AG04450 (cell line): ENCODE measurements at regions not wholly inside any gene's neighbourhood (a gene's known extent, or its start where the extent isn't known, plus 50 kb on each side); places are given as distances from the start of the nearest gene placed in this dataset.

Source experiments
- CTCF ChIA-PET: fragments of 300-600, 350-600 bp; formaldehyde crosslinking; extraction: SDS; loops from one replicate; lab custom pipeline; 2022; ENCODE audit warnings: antibody characterized with exemption, inconsistent platforms; lab: Charles Lee
- POLR2A ChIA-PET: fragments of 350-600 bp; formaldehyde crosslinking; extraction: SDS; loops from one replicate; lab custom pipeline; 2021; ENCODE audit warnings: antibody characterized with exemption, inconsistent platforms; lab: Yijun Ruan, JAX
- DNase-seq: peaks from one replicate; pipeline ENCODE4 v3.0.0-alpha.2; 2011; ENCODE audit warnings: low read depth, low spot score
- H3K27ac ChIP-seq: one replicate; pipeline ENCODE4 v1.5.1; 2012; ENCODE audit warnings: low read depth, low read length, control low read depth
- H3K27me3 ChIP-seq: one replicate; pipeline ENCODE4 v1.6.0; 2012; ENCODE audit warnings: low read length; ENCODE audit not compliant: control insufficient read depth, insufficient read depth
- H3K4me3 ChIP-seq: 2 replicates; pipeline ENCODE4 v1.5.1; 2011; ENCODE audit warnings: mild to moderate bottlenecking, low read depth, low read length, control low read depth
- H3K9me3 ChIP-seq: 2 replicates; pipeline ENCODE4 v1.5.1; 2012; ENCODE audit warnings: low read length; ENCODE audit not compliant: control insufficient read depth, insufficient read depth
- TF ChIP-seq, protein P1 (sequence below): IDR thresholded peaks from 2 replicates; pipeline ENCODE4 v1.5.1; 2011; ENCODE audit warnings: low read depth, low read length, control low read depth, inconsistent platforms

DNA sequence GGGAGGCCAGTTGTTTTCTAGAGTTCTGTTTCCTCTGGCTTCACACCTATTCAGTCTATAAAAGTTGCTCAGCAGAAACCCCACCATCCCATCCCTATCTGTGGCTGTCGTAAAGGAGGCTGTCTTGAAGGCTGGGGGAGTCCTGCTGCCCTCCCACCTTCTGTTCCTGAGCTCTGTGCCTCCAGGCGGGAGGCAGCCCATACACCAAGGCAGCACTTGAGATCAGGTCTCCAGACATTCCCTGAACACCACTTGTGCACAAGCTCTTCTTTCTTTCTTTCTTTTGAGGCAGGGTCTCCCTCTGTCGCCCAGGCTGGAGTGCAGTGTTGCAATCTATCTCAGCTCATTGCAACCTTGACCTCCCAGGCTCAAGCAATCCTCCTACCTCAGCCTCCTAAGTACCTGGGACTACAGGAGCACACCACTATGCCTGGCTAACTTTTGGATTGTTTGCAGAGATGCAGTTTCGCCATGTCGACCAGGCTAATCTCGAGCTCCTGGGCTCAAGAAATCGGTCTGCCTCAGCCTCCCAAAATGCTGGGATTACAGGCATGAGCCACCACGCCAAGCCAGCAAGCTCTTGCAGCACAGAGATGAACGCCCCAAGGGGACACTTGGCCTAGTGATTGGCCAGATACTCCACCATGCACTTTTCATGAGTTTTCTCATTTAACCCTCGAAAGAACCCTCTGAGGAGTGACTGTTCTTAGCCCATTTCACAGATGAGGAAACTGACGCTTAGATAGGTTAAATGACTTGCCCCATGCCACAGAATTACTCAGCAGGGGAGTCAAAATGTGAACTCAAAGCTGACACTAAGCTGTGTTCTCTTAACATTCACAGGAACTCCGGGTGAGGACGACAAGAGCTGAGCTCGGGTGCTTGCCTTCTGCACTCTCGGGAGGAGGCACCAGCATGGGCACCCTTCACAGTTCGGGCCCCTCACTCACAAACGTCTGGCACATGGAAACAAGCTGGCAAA, 55.8 kb upstream of the ENPP6 start:
- ChIA-PET POLR2A (no interaction called here), CTCF (interaction anchor here (0.6 to 2.9 kb wide), 4 partner anchors 9 to 459 kb away, joined by 3 to 26 read pairs (median 5); no protein-coding TSS in a partner anchor)
- Histone ChIP-seq H3K4me3 (no peak overlapping the region), H3K27ac (no peak overlapping the region), H3K27me3 (no peaks in the 10 kb centered on the region), H3K9me3 (peaks cover 10% of the 10 kb centered on the region)
- TF ChIP-seq, protein P1, sequence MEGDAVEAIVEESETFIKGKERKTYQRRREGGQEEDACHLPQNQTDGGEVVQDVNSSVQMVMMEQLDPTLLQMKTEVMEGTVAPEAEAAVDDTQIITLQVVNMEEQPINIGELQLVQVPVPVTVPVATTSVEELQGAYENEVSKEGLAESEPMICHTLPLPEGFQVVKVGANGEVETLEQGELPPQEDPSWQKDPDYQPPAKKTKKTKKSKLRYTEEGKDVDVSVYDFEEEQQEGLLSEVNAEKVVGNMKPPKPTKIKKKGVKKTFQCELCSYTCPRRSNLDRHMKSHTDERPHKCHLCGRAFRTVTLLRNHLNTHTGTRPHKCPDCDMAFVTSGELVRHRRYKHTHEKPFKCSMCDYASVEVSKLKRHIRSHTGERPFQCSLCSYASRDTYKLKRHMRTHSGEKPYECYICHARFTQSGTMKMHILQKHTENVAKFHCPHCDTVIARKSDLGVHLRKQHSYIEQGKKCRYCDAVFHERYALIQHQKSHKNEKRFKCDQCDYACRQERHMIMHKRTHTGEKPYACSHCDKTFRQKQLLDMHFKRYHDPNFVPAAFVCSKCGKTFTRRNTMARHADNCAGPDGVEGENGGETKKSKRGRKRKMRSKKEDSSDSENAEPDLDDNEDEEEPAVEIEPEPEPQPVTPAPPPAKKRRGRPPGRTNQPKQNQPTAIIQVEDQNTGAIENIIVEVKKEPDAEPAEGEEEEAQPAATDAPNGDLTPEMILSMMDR, result no peak
- DNase-seq, result no peak

DNA sequence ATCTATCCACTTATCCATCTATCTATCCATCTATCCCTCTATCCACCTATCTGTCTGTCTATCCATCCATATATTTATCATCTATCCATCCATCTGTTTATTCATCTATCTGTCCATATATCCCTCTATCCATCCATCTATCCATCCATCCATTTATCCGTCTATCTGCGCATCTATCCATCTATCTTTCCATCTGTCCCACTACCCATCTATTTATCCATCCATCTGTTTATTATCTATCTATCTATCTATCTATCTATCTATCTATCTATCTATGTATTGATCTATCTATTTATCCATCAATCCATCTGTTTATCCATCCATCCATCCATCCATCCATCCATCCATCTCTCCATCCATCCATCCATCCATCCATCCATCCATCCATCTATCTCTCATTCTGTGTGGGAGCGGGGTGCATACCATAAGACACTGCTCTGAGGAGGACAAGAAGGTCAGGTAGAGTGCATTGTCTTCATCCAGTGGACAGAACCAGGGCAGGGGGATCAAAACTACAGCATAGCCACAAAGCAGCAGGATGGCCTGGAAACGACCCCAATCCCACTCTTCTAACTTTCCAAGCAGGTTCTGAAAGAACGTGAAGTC, 53.2 kb upstream of the ENPP6 start:
- no peak for DNase-seq
- TF ChIP-seq, protein P1, result no peak
- Histone ChIP-seq H3K9me3 (no peaks in the 10 kb centered on the region), H3K4me3 (no peak overlapping the region), H3K27ac (no peak overlapping the region), H3K27me3 (no peaks in the 10 kb centered on the region)
- CTCF ChIA-PET, result no interaction called here
- POLR2A ChIA-PET, result no interaction called here

DNA sequence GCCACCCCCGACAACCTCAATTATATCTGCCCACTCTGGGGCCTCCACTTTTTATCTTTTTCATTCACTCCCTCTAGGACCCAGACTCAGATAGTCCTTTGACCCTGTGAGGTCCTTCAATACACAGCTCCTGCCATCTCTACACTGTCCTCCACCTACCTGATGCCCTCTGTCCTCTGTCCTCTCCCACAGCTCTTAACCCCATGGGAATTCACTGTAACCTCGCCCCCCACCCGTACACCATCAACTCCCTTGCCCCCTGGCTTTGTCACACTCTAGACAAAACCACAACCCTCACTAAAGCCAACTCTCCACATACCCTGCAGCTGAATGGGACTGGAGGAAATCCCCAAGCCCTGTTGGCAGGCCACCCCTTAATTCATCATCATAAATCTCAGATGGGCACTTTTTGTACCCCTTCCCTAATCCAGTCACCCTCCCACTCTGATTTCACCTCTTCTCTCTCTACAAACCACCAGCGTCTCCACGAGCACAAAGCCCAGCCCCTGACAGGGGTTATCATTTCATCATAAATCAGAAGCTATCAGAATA, 52.3 kb upstream of the ENPP6 start:
- H3K9me3 ChIP-seq, result no peaks in the 10 kb centered on the region
- no peak overlapping the region for H3K27ac ChIP-seq
- TF ChIP-seq, protein P1, result no peak
- CTCF ChIA-PET, result interaction anchor here (0.8 kb wide), 1 partner anchor 178 kb away, joined by 6 read pairs; no protein-coding TSS in a partner anchor
- POLR2A ChIA-PET, result interaction anchor here (0.6 kb wide), 1 partner anchor 124 kb away, joined by 6 read pairs; no protein-coding TSS in a partner anchor
- H3K4me3 ChIP-seq, result no peak overlapping the region
- no peak for DNase-seq
- no peaks in the 10 kb centered on the region for H3K27me3 ChIP-seq

DNA sequence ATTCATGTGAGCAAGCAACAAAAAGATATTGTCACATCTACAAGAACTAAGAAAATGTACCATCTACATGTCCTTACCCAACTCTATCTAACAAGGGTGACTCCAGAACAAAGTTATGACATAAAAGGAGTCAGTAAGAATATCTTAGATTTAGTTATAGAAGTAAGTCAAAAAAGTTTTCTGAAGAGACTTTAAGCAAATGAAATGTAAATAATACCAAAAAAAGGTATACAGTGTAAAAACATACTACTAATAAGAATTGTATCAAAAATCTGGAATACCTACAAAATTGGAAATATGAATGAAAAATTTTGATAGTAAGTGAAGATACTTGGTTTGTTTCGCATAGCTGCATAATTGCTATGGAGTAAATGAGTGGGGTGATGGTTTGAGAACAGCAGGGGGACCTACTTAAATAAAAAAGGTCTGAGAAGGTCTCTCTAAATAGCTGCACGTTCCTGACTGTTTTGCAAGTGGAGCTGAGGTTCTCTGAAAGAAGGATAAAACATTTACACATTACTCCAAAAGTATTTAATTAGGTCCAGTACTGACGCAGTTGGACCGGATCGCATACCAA, 51.0 kb upstream of the ENPP6 start:
- POLR2A ChIA-PET, result interaction anchor here (0.9 kb wide), 1 partner anchor 115 kb away, joined by 3 read pairs; no protein-coding TSS in a partner anchor
- Histone ChIP-seq H3K27ac (no peak overlapping the region), H3K4me3 (no peak overlapping the region), H3K27me3 (no peaks in the 10 kb centered on the region), H3K9me3 (no peaks in the 10 kb centered on the region)
- CTCF ChIA-PET, result no interaction called here
- DNase-seq, result no peak
- TF ChIP-seq, protein P1, result peak; percentile 15; the same call in 1 of the 2 replicates
